H1 (cell line): ENCODE measurements at regions not wholly inside any gene's neighbourhood (a gene's known extent, or its start where the extent isn't known, plus 50 kb on each side); places are given as distances from the start of the nearest gene placed in this dataset.

Source experiments
- CTCF ChIP-seq, 3 experiments: IDR thresholded peaks; 1 replicate in 2 of 3; 2 replicates in 1 of 3; pipeline versions ENCODE4 v1.5.1 to v1.6.1; 2011; ENCODE audit warnings: low read length in 3 of 3, mild to moderate bottlenecking in 3 of 3, inconsistent platforms in 2 of 3, low read depth in 1 of 3, moderate library complexity in 1 of 3; ENCODE audit not compliant: insufficient read depth in 1 of 3; ENCODE audit errors: control extremely low read depth in 1 of 3
- EP300 ChIP-seq, 2 experiments: IDR thresholded peaks; 1 replicate in 1 of 2; 2 replicates in 1 of 2; pipeline ENCODE4 v1.6.1; 2011 to 2012; ENCODE audit warnings: low read depth in 2 of 2, low read length in 2 of 2, mild to moderate bottlenecking in 2 of 2, borderline replicate concordance in 1 of 2, inconsistent platforms in 1 of 2, moderate library complexity in 1 of 2
- EZH2 ChIP-seq: fragments of 200-600 bp; sonication (generic); IDR thresholded peaks from 2 replicates; pipeline ENCODE4 v1.7.1; 2012; ENCODE audit warnings: low read depth, mild to moderate bottlenecking, moderate library complexity, low read length, inconsistent platforms; ENCODE audit not compliant: severe bottlenecking
- FOSL1 ChIP-seq: IDR thresholded peaks from 2 replicates; pipeline ENCODE4 v1.6.1; 2011; ENCODE audit warnings: mild to moderate bottlenecking, low read depth, low read length, moderate library complexity; ENCODE audit not compliant: insufficient read depth
- GABPA ChIP-seq: IDR thresholded peaks from 2 replicates; pipeline ENCODE4 v1.6.1; 2011; ENCODE audit warnings: mild to moderate bottlenecking, low read length, moderate library complexity, borderline replicate concordance; ENCODE audit not compliant: insufficient read depth
- JUN ChIP-seq: IDR thresholded peaks from 2 replicates; pipeline ENCODE4 v1.6.1; 2011; ENCODE audit warnings: low read depth, mild to moderate bottlenecking, improper control_type of control experiment, low read length
- MAX ChIP-seq: IDR thresholded peaks from 2 replicates; pipeline ENCODE4 v1.6.1; 2012; ENCODE audit warnings: inconsistent platforms
- POLR2AphosphoS5 ChIP-seq: IDR thresholded peaks from 2 replicates; pipeline ENCODE4 v1.6.1; 2011; ENCODE audit warnings: low read depth, low read length
- SP1 ChIP-seq: IDR thresholded peaks from 2 replicates; pipeline ENCODE4 v1.6.1; 2011; ENCODE audit warnings: low read depth, low read length
- TAF1 ChIP-seq: IDR thresholded peaks from 2 replicates; pipeline ENCODE4 v1.6.1; 2011; ENCODE audit warnings: mild to moderate bottlenecking, low read depth, low read length
- TAF7 ChIP-seq: optimal IDR thresholded peaks from 2 replicates; pipeline ENCODE3; 2011; ENCODE audit warnings: low read depth, mild to moderate bottlenecking, inconsistent platforms, low read length, moderate library complexity, borderline replicate concordance
- TCF12 ChIP-seq: IDR thresholded peaks from 2 replicates; pipeline ENCODE4 v1.6.1; 2011; ENCODE audit warnings: low read depth, mild to moderate bottlenecking, low read length
- YY1 ChIP-seq: IDR thresholded peaks from 2 replicates; pipeline ENCODE4 v1.6.1; 2011; ENCODE audit warnings: low read depth, mild to moderate bottlenecking, low read length

- no peak for TF ChIP-seq TCF12
- TF ChIP-seq FOSL1: no peak
- TF ChIP-seq EP300 (IDR thresholded peaks at IDR 0.05; ENCODE audit: borderline replicate concordance in 1 of 2, low read depth in 2 of 2, low read length in 2 of 2): no peak
- no peak for TF ChIP-seq POLR2AphosphoS5
- TF ChIP-seq CTCF (IDR thresholded peaks at IDR 0.05; ENCODE audit: control extremely low read depth in 1 of 3, insufficient read depth in 1 of 3, low read depth in 1 of 3, low read length in 3 of 3): no peak
- TF ChIP-seq MAX: no peak
- TF ChIP-seq EZH2: no peak
- TF ChIP-seq YY1: no peak
- no peak for TF ChIP-seq JUN
- TF ChIP-seq SP1: no peak
- TF ChIP-seq GABPA: no peak
- no peak for TF ChIP-seq TAF1
- no peak for TF ChIP-seq TAF7
Measured at GRCh38 chr17:69646729-69647128, 232.2 kb downstream of the MAP2K6 start.
